ENCODE measurements at regions not wholly inside any gene's neighbourhood (a gene's known extent, or its start where the extent isn't known, plus 50 kb on each side); places are given as distances from the start of the nearest gene placed in this dataset.

- H3K4me3 Mint-ChIP-seq (ENCODE audit: unreplicated experiment) = no peak overlapping the region
- TF ChIP-seq, protein P1, sequence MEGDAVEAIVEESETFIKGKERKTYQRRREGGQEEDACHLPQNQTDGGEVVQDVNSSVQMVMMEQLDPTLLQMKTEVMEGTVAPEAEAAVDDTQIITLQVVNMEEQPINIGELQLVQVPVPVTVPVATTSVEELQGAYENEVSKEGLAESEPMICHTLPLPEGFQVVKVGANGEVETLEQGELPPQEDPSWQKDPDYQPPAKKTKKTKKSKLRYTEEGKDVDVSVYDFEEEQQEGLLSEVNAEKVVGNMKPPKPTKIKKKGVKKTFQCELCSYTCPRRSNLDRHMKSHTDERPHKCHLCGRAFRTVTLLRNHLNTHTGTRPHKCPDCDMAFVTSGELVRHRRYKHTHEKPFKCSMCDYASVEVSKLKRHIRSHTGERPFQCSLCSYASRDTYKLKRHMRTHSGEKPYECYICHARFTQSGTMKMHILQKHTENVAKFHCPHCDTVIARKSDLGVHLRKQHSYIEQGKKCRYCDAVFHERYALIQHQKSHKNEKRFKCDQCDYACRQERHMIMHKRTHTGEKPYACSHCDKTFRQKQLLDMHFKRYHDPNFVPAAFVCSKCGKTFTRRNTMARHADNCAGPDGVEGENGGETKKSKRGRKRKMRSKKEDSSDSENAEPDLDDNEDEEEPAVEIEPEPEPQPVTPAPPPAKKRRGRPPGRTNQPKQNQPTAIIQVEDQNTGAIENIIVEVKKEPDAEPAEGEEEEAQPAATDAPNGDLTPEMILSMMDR (IDR thresholded peaks at IDR 0.05) = no peak
- no peaks in the 10 kb centered on the region for H3K9me3 Mint-ChIP-seq (ENCODE audit: low read depth)
- no peaks in the 10 kb centered on the region for H3K4me1 Mint-ChIP-seq (ENCODE audit: low read depth)
- peaks cover 30% of the 10 kb centered on the region for H3K27me3 Mint-ChIP-seq (ENCODE audit: low read depth)
- no peak for DNase-seq (ENCODE audit: low spot score)
- H3K27ac Mint-ChIP-seq (ENCODE audit: unreplicated experiment) = no peak overlapping the region
- no peaks in the 10 kb centered on the region for H3K36me3 Mint-ChIP-seq (ENCODE audit: low read depth)
These were observed 124.4 kb downstream of the SEC23IP start for GRCh38 chr10:120016906-120017305.

- Mint-ChIP-seq H3K9me3 (ENCODE audit: low read depth) (no peaks in the 10 kb centered on the region), H3K27me3 (ENCODE audit: low read depth) (peaks cover 27% of the 10 kb centered on the region), H3K36me3 (ENCODE audit: low read depth) (no peaks in the 10 kb centered on the region), H3K27ac (ENCODE audit: unreplicated experiment) (no peak overlapping the region), H3K4me3 (ENCODE audit: unreplicated experiment) (no peak overlapping the region), H3K4me1 (ENCODE audit: low read depth) (no peaks in the 10 kb centered on the region)
- TF ChIP-seq, protein P1 (IDR thresholded peaks at IDR 0.05) = no peak
- no peak for DNase-seq (ENCODE audit: low spot score)
These were observed 125.3 kb downstream of the SEC23IP start for GRCh38 chr10:120017733-120018417.

DNA sequence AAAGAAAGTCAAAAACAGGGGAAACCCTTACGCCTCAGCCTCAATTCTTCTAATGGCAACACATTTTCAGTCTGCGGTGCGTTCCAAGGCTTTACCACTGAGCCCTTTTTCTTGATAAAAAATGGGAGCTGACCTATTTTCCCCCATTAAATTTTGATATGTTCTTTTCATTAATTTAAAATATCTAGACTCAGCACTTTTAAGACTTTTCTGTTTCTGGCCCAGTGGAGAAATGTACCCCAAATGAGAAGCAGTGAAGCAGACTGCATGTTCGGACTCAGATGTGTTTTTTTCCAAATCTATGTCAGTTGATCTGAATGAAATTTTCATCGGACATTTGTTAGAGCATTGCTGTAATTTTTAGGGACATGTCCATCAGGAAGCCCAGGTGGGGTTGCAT lies 126.2 kb downstream of the SEC23IP start:
- Mint-ChIP-seq H3K4me3 (ENCODE audit: unreplicated experiment) (no peak overlapping the region), H3K36me3 (ENCODE audit: low read depth) (no peaks in the 10 kb centered on the region), H3K27ac (ENCODE audit: unreplicated experiment) (no peak overlapping the region), H3K4me1 (ENCODE audit: low read depth) (no peaks in the 10 kb centered on the region), H3K27me3 (ENCODE audit: low read depth) (peaks cover 25% of the 10 kb centered on the region), H3K9me3 (ENCODE audit: low read depth) (no peaks in the 10 kb centered on the region)
- no peak for DNase-seq (ENCODE audit: low spot score)
- TF ChIP-seq, protein P1 (IDR thresholded peaks at IDR 0.05) = no peak

DNA sequence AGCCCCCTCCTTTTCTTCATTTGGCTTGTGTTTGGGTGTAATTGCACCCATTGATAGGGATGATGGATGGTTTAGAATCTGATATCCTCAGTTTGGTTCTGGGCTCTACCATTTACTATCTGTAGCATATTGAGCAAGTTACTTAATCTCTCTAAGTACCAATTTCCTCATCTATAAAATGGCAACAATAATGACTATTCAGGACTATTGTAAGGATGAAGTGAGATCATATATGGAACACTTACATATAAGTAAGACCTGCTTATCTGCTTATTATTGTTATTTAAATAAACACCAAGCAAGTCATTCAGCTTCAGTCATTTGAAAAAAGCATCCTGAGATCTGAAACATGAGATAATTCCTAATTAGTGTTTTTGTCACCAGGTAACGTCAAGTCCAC lies 127.0 kb downstream of the SEC23IP start:
- no peak for DNase-seq (ENCODE audit: low spot score)
- TF ChIP-seq, protein P1 (IDR thresholded peaks at IDR 0.05) = no peak
- peaks cover 25% of the 10 kb centered on the region for H3K27me3 Mint-ChIP-seq (ENCODE audit: low read depth)
- H3K4me1 Mint-ChIP-seq (ENCODE audit: low read depth) = no peaks in the 10 kb centered on the region
- no peaks in the 10 kb centered on the region for H3K36me3 Mint-ChIP-seq (ENCODE audit: low read depth)
- H3K27ac Mint-ChIP-seq (ENCODE audit: unreplicated experiment) = no peak overlapping the region
- H3K4me3 Mint-ChIP-seq (ENCODE audit: unreplicated experiment) = no peak overlapping the region
- H3K9me3 Mint-ChIP-seq (ENCODE audit: low read depth) = peaks cover 4% of the 10 kb centered on the region

DNA sequence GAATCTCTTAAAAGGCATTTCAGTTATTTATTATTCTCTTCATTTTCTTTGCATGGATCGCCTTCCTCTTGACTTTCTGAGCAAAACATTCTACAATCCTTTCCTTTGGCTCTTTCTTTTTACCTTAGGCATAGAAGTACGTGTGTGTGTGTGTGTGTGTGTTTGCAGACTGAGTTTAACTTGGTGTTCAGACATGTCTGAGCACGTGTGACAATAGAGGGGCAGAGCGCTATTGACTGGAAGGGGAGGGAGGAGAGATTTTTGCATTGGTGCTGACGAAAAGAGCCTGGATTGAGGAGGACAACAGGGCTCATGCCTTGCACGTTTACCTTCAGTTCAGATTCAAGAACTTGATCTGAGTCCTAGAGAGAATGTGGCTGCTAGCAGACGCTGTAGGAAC lies 129.8 kb downstream of the SEC23IP start:
- TF ChIP-seq, protein P1 (IDR thresholded peaks at IDR 0.05) = no peak
- Mint-ChIP-seq H3K9me3 (ENCODE audit: low read depth) (peaks cover 7% of the 10 kb centered on the region), H3K36me3 (ENCODE audit: low read depth) (no peaks in the 10 kb centered on the region), H3K27ac (ENCODE audit: unreplicated experiment) (no peak overlapping the region), H3K4me3 (ENCODE audit: unreplicated experiment) (no peak overlapping the region), H3K27me3 (ENCODE audit: low read depth) (peaks cover 17% of the 10 kb centered on the region), H3K4me1 (ENCODE audit: low read depth) (no peaks in the 10 kb centered on the region)
- no peak for DNase-seq (ENCODE audit: low spot score)

Measured in chondrocyte (in vitro differentiated cells).